ENCODE measurements at regions not wholly inside any gene's neighbourhood (a gene's known extent, or its start where the extent isn't known, plus 50 kb on each side); places are given as distances from the start of the nearest gene placed in this dataset.
A peak's percentile ranks its signal among the peaks of the same experiment; 100 is the strongest.
"Not testable (repeated sequence)": the region's sequence is repeated elsewhere in the genome, so short reads cannot be mapped to it uniquely, and the experiment has no call there.

GRCh38 chr1:200316148-200316803 lies 93.6 kb downstream of the ZNF281 start:
- DNase-seq = peak; percentile 33

- DNase-seq = no peak
Measured at GRCh38 chr1:200314085-200314750, 95.6 kb downstream of the ZNF281 start.

GRCh38 chr1:200311256-200311655 lies 98.6 kb downstream of the ZNF281 start:
- DNase-seq = no peak

GRCh38 chr1:200310824-200311223 lies 99.0 kb downstream of the ZNF281 start:
- DNase-seq = no peak

GRCh38 chr1:200307755-200308066 lies 102.1 kb downstream of the ZNF281 start:
- no peak for DNase-seq

- DNase-seq = peak; percentile 62
Measured at GRCh38 chr1:200306944-200307754, 102.7 kb downstream of the ZNF281 start.

- no peak for DNase-seq
Measured at GRCh38 chr1:200305806-200306205, 104.0 kb downstream of the ZNF281 start.

- DNase-seq = no peak
Measured at GRCh38 chr1:200304171-200304570, 105.7 kb downstream of the ZNF281 start.

- DNase-seq = no peak
Measured at GRCh38 chr1:200302921-200303290, 106.9 kb downstream of the ZNF281 start.

GRCh38 chr1:200302192-200302920 lies 107.5 kb downstream of the ZNF281 start:
- DNase-seq = peak; percentile 52

- DNase-seq = no peak
Measured at GRCh38 chr1:200301152-200301551, 108.7 kb downstream of the ZNF281 start.

- DNase-seq = no peak
Measured at GRCh38 chr1:200299571-200299970, 110.3 kb downstream of the ZNF281 start.

GRCh38 chr1:200298242-200298641 lies 111.6 kb downstream of the ZNF281 start:
- DNase-seq = no peak

GRCh38 chr1:200296091-200296661 lies 113.7 kb downstream of the ZNF281 start:
- DNase-seq = peak; percentile 85

GRCh38 chr1:200294241-200294640 lies 115.6 kb downstream of the ZNF281 start:
- peak; percentile 67 for DNase-seq

- DNase-seq = no peak
Measured at GRCh38 chr1:200292699-200293098, 117.1 kb downstream of the ZNF281 start.

GRCh38 chr1:200291106-200291505 lies 118.7 kb downstream of the ZNF281 start:
- no peak for DNase-seq

GRCh38 chr1:200290010-200290685 lies 119.7 kb downstream of the ZNF281 start:
- no peak for DNase-seq

GRCh38 chr1:200288226-200288625 lies 121.6 kb downstream of the ZNF281 start:
- no peak for DNase-seq

- DNase-seq = not testable (repeated sequence)
Measured at GRCh38 chr1:200284236-200284635, 125.6 kb downstream of the ZNF281 start.

- DNase-seq = no peak
Measured at GRCh38 chr1:200282497-200283122, 127.2 kb downstream of the ZNF281 start.
